ENCODE measurements at regions not wholly inside any gene's neighbourhood (a gene's known extent, or its start where the extent isn't known, plus 50 kb on each side); places are given as distances from the start of the nearest gene placed in this dataset.

GRCh38 chr7:159239028-159239427 lies 94.4 kb upstream of the VIPR2 start:
- ChIA-PET POLR2A (ENCODE audit: unreplicated experiment) (no interaction called here), CTCF (no interaction called here)
- Histone ChIP-seq H3K27ac (ENCODE audit: low read length) (no peak overlapping the region), H2AFZ (ENCODE audit: low read length) (no peak overlapping the region), H3K9ac (ENCODE audit: low read length) (no peak overlapping the region), H3K9me2 (replicated peaks; ENCODE audit: low read length) (no peaks in the 10 kb centered on the region), H3K4me2 (ENCODE audit: low read length) (no peak overlapping the region), H3K27me3 (ENCODE audit: low read length) (peaks cover 18% of the 10 kb centered on the region), H3F3A (ENCODE audit: low read length, unreplicated experiment) (no peaks in the 10 kb centered on the region), H3K79me2 (ENCODE audit: low read length) (no peaks in the 10 kb centered on the region), H3K36me3 (ENCODE audit: low read depth, low read length) (no peaks in the 10 kb centered on the region), H3K9me3 (ENCODE audit: low read length) (no peaks in the 10 kb centered on the region), H3K4me3 (ENCODE audit: low read length) (no peak overlapping the region), H4K20me1 (ENCODE audit: low read length) (no peaks in the 10 kb centered on the region), H3K4me1 (ENCODE audit: insufficient read depth, low read length) (no peaks in the 10 kb centered on the region)
- intact Hi-C loops (cut with micrococcal nuclease) = no loop called here
- TF ChIP-seq CTCF (conservative IDR thresholded peaks at IDR 0.05; ENCODE audit: low read depth, low read length) = no peak
- TF ChIP-seq EZH2 (IDR thresholded peaks at IDR 0.05; ENCODE audit: low read length, unreplicated experiment) = no peak
- TF ChIP-seq EZH2phosphoT487 (IDR thresholded peaks at IDR 0.05; ENCODE audit: borderline replicate concordance, low read length) = no peak
- BruUV-seq (replicated peaks) = no TSS peak
- DNase-seq = no peak
- no peak for ATAC-seq

- no peak overlapping the region for H3K4me2 ChIP-seq (ENCODE audit: low read length)
- intact Hi-C loops (cut with micrococcal nuclease) = no loop called here
- no peaks in the 10 kb centered on the region for H3K4me1 ChIP-seq (ENCODE audit: insufficient read depth, low read length)
- H3K9me2 ChIP-seq (replicated peaks; ENCODE audit: low read length) = no peaks in the 10 kb centered on the region
- H3K27me3 ChIP-seq (ENCODE audit: low read length) = peaks cover 20% of the 10 kb centered on the region
- H4K20me1 ChIP-seq (ENCODE audit: low read length) = no peaks in the 10 kb centered on the region
- ATAC-seq (no peak), DNase-seq (no peak)
- no peaks in the 10 kb centered on the region for H3K9me3 ChIP-seq (ENCODE audit: low read length)
- no TSS peak for BruUV-seq (replicated peaks)
- POLR2A ChIA-PET (ENCODE audit: unreplicated experiment) = no interaction called here
- no peak overlapping the region for H3K4me3 ChIP-seq (ENCODE audit: low read length)
- TF ChIP-seq CTCF (conservative IDR thresholded peaks at IDR 0.05; ENCODE audit: low read depth, low read length) (no peak), EZH2phosphoT487 (IDR thresholded peaks at IDR 0.05; ENCODE audit: borderline replicate concordance, low read length) (no peak), EZH2 (IDR thresholded peaks at IDR 0.05; ENCODE audit: low read length, unreplicated experiment) (no peak)
- CTCF ChIA-PET = no interaction called here
- H3K9ac ChIP-seq (ENCODE audit: low read length) = no peak overlapping the region
- H3K27ac ChIP-seq (ENCODE audit: low read length) = no peak overlapping the region
- no peak overlapping the region for H2AFZ ChIP-seq (ENCODE audit: low read length)
- no peaks in the 10 kb centered on the region for H3F3A ChIP-seq (ENCODE audit: low read length, unreplicated experiment)
- no peaks in the 10 kb centered on the region for H3K79me2 ChIP-seq (ENCODE audit: low read length)
- no peaks in the 10 kb centered on the region for H3K36me3 ChIP-seq (ENCODE audit: low read depth, low read length)
Measured at GRCh38 chr7:159238541-159238940, 93.9 kb upstream of the VIPR2 start.

GRCh38 chr7:159237022-159237653 lies 92.5 kb upstream of the VIPR2 start:
- H3K27ac ChIP-seq (ENCODE audit: low read length) = no peak overlapping the region
- H4K20me1 ChIP-seq (ENCODE audit: low read length) = no peaks in the 10 kb centered on the region
- no peak overlapping the region for H3K4me2 ChIP-seq (ENCODE audit: low read length)
- no TSS peak for BruUV-seq (replicated peaks)
- TF ChIP-seq CTCF (conservative IDR thresholded peaks at IDR 0.05; ENCODE audit: low read depth, low read length) (no peak), EZH2 (IDR thresholded peaks at IDR 0.05; ENCODE audit: low read length, unreplicated experiment) (no peak), EZH2phosphoT487 (IDR thresholded peaks at IDR 0.05; ENCODE audit: borderline replicate concordance, low read length) (no peak)
- no peaks in the 10 kb centered on the region for H3K79me2 ChIP-seq (ENCODE audit: low read length)
- no peaks in the 10 kb centered on the region for H3K9me2 ChIP-seq (replicated peaks; ENCODE audit: low read length)
- ATAC-seq (no peak), DNase-seq (no peak)
- no peak overlapping the region for H3K4me3 ChIP-seq (ENCODE audit: low read length)
- ChIA-PET CTCF (no interaction called here), POLR2A (ENCODE audit: unreplicated experiment) (no interaction called here)
- H3K4me1 ChIP-seq (ENCODE audit: insufficient read depth, low read length) = no peaks in the 10 kb centered on the region
- no peak overlapping the region for H3K9ac ChIP-seq (ENCODE audit: low read length)
- no peaks in the 10 kb centered on the region for H3F3A ChIP-seq (ENCODE audit: low read length, unreplicated experiment)
- no peaks in the 10 kb centered on the region for H3K36me3 ChIP-seq (ENCODE audit: low read depth, low read length)
- intact Hi-C loops (cut with micrococcal nuclease) = no loop called here
- no peak overlapping the region for H2AFZ ChIP-seq (ENCODE audit: low read length)
- no peaks in the 10 kb centered on the region for H3K9me3 ChIP-seq (ENCODE audit: low read length)
- peaks cover 32% of the 10 kb centered on the region for H3K27me3 ChIP-seq (ENCODE audit: low read length)

All from PC-3 (cell line).